NCI-H82 (cell line): ENCODE measurements at regions not wholly inside any gene's neighbourhood (a gene's known extent, or its start where the extent isn't known, plus 50 kb on each side); places are given as distances from the start of the nearest gene placed in this dataset.
"Not testable (repeated sequence)": the region's sequence is repeated elsewhere in the genome, so short reads cannot be mapped to it uniquely, and the experiment has no call there.

Experiments
- DNase-seq: peaks from one replicate; lab custom pipeline; 2025; lab: John Stamatoyannopoulos, UW

DNA sequence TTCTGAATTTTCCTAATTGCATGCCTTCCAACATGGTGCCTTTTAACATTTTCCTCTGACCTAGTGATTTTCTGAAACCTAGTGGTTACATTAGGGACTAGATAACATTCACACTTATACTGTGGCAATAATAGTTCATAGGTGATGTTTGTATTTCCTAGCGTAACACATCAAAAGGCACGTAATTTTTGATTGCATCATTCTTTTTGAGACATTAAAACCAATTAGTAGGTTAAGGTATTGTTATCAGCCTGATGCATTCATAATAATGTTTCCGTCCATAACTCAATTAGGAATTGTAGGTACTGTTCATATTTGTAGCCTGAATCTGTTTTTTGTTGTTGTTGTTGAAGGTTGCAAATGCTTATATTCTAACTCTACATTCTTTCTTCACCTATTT lies 192.4 kb downstream of the ANXA1 start:
- no peak for DNase-seq

DNA sequence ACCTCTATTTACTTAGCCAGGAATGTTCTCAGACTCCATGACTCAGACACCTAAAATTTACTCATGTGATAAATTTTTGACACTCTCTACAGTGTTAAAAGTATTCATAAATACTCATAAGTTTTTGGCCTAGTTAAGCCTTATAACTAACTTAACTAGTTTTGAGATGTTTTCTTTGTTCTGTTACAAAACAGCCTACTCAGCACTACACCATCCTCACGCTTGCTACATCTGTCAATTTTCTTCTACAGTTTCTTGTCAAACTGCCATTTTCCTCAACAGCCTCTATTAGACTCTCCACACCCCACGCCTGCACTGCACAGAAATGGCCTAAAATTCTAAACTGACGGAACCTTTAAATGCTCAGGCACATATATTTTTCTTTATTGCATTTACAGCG lies 195.5 kb downstream of the ANXA1 start:
- no peak for DNase-seq

DNA sequence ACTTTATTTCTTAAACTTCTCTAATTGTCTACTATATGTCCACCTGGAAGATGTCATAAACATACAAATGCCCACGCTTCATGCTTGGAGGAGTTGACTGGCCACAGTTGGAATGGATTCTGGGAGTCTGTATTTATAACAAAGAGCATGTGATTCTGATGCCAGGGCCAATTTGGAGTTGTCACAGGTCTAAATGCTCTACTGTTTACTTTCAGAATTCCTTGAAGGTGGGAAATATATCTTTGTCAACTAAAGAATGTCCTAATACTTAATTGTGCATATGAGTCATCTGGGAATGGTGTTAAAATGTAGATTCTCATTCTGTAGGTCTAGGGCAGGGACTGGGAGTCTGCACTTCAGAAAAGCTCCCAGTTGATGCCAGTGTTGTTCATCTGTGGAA lies 196.1 kb downstream of the ANXA1 start:
- DNase-seq = no peak

- DNase-seq = no peak
These were observed 196.8 kb downstream of the ANXA1 start for GRCh38 chr9:73348471-73348870.

DNA sequence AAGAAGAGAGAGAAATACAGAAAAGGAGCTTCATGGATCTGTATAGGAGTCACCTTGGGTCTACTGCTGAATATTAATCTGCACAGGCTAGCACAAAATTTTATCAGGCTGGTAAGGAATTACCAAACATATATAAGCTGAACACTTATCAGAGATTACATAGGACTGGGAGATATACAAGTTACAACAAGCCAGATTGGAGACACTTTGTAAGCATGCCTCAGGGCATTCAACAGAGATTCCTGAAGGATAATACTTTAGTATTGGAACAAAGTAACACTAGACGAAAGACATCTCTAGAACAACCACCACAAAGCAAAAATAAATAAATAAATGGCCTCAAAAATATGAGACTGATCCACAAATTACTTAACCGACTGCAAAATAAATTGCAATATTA lies 197.8 kb downstream of the ANXA1 start:
- DNase-seq = no peak

- peak; percentile 74 for DNase-seq
These were observed 205.9 kb downstream of the ANXA1 start for GRCh38 chr9:73357607-73358006.

DNA sequence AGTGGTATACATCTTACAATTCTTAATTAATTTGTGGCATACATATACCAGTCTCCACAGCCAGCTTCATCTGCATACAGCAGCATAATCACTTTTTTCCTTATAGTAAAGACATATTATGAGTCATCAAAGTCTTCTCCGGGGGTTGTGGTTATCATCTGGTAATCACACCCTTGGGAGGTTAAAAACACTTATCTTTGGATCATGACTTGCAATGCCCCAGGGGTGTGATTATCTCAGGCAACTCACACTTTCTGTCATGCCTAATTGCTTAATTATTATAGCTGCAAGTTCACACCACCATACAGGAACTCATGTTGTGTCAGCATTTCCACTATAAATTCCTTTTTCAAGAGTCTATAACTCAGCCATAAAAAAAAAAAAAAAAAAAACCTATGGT lies 218.4 kb downstream of the ANXA1 start:
- DNase-seq = peak; percentile 20

- no peak for DNase-seq
These were observed 220.1 kb downstream of the ANXA1 start for GRCh38 chr9:73371801-73372200.

GRCh38 chr9:73380411-73380810 lies 228.7 kb downstream of the ANXA1 start:
- no peak for DNase-seq

- DNase-seq = no peak
These were observed 250.7 kb downstream of the ANXA1 start for GRCh38 chr9:73402081-73403028.

DNA sequence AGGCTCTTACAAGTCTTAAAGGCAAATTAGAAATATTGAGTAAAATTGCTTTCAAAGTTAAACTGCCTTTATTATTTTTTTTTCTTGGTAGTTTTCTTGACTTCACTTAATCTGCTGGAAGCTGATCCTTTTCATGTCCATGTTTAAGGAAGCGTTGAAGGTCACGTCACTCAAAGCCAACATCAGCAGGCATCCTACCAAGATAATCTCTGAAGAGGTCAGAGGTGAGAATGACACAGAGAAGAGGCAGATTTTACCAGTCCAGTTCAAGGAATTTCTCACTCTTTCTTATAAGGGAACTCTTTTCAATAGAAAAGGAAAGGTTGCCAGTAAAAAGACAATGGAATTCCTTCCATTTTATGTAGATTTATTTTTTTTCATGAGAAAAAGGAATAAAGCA lies 259.8 kb downstream of the ANXA1 start:
- peak; percentile 5 for DNase-seq

GRCh38 chr9:73412874-73413273 lies 261.2 kb downstream of the ANXA1 start:
- DNase-seq = no peak

- no peak for DNase-seq
These were observed 272.2 kb downstream of the ANXA1 start for GRCh38 chr9:73423891-73424290.

DNA sequence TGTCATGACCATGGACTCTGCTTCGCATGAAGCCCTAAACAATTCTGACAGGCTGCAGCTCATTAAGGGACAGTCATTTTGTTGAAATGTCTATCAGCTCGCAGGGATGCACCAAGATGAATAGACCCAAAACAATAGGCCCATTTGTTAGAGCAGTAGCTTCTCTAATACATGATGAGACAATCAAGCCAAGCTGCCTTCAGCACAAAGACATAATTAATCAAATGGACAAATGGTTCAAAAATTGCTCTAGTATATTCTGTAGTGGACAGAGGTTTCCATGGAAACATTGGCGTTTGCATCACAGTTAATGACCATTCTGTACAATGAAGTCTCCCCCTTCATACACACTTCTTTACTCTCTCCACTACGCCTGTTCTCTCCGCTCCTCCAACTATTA lies 274.6 kb downstream of the ANXA1 start:
- DNase-seq = no peak

GRCh38 chr9:73434826-73435225 lies 283.2 kb downstream of the ANXA1 start:
- DNase-seq = no peak

GRCh38 chr9:73437758-73438157 lies 286.1 kb downstream of the ANXA1 start:
- no peak for DNase-seq

DNA sequence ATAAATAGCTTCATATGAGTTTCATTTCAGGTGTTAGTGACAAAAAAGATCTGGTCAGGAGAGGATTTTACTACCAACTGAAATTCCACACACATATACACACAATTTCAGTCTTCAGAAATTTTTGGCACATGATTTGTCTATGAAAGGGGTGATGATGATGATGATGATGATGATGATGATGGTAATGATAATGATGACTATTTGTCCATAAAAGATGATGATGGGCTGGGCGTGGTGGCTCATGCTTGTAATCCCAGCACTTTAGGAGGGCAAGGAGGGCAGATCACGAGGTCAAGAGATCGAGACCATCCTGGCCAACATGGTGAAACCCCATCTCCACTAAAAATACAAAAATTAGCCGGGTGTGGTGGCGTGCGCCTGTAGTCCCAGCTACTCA lies 288.2 kb downstream of the ANXA1 start:
- not testable (repeated sequence) for DNase-seq

DNA sequence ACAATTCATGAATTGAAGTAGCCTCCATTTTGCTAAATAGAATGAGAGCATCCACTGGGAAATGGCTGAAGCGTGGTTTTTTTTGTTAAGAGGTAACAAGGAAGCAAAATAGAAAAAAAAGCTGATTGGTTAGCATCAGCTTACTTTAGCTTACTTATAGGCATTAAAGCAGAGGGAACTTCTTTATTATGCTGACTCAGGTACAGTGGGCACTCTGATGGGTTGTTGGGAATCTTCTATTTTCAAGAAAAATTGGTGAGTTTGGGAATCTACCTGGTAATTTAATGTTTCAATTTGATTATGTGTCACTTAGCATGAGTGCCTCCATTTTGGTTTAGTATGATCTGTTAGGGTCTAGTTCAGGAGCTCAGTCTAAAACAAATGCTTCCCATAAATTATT lies 289.6 kb downstream of the ANXA1 start:
- no peak for DNase-seq

GRCh38 chr9:73441890-73442818 lies 290.5 kb downstream of the ANXA1 start:
- DNase-seq = no peak

DNA sequence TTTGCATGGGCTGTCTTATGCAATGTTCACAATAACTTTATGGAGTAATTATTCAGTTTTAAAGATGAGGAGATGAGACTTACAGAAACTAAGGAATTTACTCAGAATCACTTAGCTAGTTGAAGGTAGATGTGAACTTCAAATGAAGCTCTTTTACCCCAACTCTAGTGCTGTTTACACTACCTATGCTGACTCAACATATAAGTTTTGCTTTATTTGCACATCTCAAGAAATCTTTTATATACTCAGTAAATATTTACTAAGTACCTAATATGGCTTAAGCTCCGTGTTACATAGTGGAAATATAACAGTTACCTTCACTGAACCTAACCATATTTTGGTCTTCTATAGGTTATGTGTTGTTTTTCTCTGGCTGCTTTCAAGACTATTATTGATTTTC lies 293.2 kb downstream of the ANXA1 start:
- DNase-seq = no peak

DNA sequence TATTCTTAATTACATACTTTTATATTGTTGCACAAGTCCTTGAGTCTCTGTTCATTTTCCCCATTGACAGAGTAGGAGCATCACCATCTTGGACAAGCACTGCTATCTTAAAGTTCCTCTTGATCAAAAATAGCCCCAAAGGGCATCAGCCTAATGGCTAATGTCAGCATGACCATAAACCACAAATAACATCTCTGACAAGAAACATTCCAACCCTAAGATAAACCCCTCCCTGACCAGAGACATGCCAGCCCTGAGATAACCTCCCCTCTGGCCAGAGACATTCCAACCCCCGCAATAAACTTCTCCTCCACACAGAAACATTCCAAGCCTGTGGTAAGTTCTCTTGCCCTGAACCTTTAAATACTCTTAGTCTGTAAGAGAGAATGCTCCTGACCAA lies 293.7 kb downstream of the ANXA1 start:
- not testable (repeated sequence) for DNase-seq

DNA sequence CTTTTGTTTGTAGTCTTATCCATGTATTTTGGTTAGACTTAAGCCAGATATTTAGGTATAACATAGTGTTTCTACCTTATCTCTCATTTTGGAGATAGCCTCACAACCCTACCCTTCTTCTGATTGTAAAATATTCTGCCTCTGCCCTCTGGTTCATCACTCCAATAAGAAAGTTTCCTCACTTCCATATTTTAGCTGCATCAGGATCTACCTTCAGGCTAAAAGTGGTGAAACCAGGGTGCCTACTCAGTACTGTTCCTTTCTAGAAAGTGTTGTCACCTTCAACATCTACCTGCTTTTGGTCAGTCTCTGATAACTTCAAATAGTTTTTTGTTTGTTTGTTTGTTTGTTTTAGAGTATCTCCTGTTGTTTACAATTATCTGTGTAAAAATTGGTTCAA lies 294.6 kb downstream of the ANXA1 start:
- no peak for DNase-seq

GRCh38 chr9:73451003-73451402 lies 299.3 kb downstream of the ANXA1 start:
- no peak for DNase-seq
